Testis (tissue), 2 donors: ENCODE measurements at regions not wholly inside any gene's neighbourhood (a gene's known extent, or its start where the extent isn't known, plus 50 kb on each side); places are given as distances from the start of the nearest gene placed in this dataset.

Source experiments
- CTCF ChIP-seq, 3 experiments: fragments of 450-650 bp in 2 of 3; fragments of 200-600 bp in 1 of 3; sonication (generic) in 1 of 3; IDR thresholded peaks; one replicate each; pipeline ENCODE4 v1.5.1; 2016 to 2019; ENCODE audit warnings: antibody characterized with exemption in 3 of 3, mild to moderate bottlenecking in 2 of 3, moderate library complexity in 1 of 3
- POLR2A ChIP-seq: fragments of 450-650 bp; IDR thresholded peaks from one replicate; pipeline ENCODE4 v1.6.1; 2017; ENCODE audit warnings: antibody characterized with exemption, mild to moderate bottlenecking, moderate library complexity

GRCh38 chr18:57983472-57983871 is 60.6 kb upstream of the NEDD4L start:
- TF ChIP-seq POLR2A (no peak), CTCF (IDR thresholded peaks at IDR 0.05) (no peak)
